Fibroblast of gingiva (primary cell): ENCODE measurements at regions not wholly inside any gene's neighbourhood (a gene's known extent, or its start where the extent isn't known, plus 50 kb on each side); places are given as distances from the start of the nearest gene placed in this dataset.
"Not testable (repeated sequence)": the region's sequence is repeated elsewhere in the genome, so short reads cannot be mapped to it uniquely, and the experiment has no call there.

Source experiments
- DNase-seq: peaks from one replicate; pipeline ENCODE4 v3.0.0-alpha.2; 2011; ENCODE audit warnings: low read depth

DNA sequence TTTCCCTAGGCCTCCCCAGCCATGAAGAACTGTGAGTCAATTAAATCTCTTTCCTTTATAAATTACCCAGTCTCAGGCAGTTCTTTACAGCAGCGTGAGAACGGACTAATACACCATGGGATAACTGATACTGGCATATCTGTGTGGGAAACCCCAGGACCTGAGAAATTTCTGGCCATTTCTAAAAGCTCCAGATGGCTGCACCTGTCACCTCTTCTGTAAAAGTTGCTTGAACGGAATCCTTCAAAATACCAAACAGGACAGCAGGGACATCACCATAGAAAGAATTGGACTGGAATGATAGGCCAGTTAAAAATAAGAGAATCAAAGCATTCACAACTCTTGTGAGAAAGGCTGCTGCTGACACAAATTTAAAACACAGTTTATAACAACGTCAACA lies 134.0 kb upstream of the FOXD4L5 start:
- not testable (repeated sequence) for DNase-seq

DNA sequence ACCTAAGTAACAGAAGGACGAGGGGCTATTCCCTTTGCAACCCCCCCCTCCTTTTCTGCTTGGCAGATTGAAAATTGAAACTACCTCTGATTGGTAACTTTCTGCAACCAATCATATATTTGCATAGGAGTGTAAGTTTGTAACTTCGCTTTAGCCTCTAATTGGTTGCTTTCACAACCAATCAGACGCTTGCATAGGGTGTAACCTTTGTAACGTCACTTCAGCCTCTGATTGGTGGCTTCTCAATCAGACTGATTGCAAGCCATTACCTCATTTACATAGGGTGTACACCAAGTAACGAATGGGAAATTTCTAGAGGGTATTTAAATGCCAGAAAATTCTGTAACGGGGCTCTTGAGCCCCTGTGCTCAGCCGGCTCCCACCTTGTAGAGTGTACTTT lies 131.9 kb upstream of the FOXD4L5 start:
- DNase-seq, result not testable (repeated sequence)

DNA sequence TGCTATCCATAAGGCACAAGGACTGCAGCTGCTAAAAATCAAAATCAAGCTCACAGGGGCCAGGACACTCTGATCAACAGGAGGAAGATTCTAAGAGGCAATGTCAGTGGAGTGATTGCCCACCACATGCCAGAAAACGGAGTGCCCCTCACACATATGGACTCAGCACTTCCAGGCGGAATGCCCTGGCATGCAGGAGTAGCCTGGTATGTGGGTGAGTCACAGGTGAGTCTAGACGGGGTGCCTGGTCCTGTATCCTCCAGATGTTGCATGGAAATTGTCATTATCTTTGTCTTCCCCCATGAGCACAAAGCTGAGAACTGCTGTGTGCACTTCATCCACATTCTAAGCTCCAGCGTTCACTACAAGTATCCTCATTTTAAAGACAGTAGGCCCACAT lies 129.2 kb upstream of the FOXD4L5 start:
- DNase-seq, result not testable (repeated sequence)

DNA sequence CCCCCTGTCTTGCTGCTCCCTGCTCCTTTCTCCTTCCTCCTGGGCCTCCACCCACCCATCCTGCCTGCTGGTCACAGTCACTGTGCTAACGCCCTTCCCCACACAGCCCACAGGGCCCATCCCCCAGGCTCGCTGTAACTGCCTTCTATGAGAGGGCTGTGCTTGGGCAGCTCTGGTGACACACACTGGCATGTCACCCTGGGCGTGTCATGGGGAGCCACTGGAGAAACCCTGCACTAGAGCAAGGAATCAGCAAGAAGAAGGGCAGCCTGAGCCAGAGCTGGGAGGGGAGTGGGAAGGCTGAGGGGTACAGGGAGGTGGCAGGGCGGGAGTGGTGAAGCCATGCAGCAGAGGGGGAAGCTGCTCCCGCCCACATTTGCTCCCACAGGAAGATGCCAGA lies 128.4 kb upstream of the FOXD4L5 start:
- not testable (repeated sequence) for DNase-seq

DNA sequence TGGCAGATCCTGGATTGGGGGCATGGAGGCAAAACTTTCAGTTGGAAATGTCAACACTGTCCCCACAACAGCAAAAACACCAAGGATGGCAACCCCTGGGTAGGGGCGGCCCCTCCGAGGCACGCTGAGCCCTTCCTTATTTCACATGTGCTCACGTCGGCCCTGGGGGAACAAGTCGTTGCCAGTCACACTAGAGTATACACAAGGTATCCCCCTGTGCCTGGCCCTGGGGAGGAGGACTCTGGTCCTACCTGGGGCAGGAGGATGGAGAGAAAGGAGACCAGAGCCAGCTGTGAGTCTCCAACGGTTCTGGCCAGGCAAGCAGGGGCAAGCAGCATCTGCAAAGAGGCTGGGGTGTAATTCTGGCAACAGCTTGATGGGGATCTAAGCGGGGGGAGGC lies 126.9 kb upstream of the FOXD4L5 start:
- DNase-seq, result no peak

DNA sequence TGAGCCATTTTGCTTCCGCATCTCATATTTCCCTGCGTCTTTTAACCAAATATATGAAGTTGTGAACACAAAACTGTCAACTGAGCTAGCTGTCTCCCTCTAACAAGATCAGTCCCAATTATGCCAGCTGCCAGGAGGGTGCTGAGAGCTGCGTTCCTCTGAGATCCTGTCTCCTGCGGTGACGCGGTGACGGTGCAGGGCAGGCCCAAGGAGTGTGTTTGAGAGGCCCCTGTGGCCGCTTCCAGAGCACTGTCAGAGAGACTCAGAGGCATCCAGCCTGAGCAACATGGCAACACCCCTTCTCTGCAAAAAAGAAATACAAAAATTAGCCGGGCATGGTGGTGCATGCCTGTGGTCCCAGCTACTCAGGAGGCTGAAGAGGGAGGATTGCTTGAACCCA lies 126.3 kb upstream of the FOXD4L5 start:
- DNase-seq, result no peak

DNA sequence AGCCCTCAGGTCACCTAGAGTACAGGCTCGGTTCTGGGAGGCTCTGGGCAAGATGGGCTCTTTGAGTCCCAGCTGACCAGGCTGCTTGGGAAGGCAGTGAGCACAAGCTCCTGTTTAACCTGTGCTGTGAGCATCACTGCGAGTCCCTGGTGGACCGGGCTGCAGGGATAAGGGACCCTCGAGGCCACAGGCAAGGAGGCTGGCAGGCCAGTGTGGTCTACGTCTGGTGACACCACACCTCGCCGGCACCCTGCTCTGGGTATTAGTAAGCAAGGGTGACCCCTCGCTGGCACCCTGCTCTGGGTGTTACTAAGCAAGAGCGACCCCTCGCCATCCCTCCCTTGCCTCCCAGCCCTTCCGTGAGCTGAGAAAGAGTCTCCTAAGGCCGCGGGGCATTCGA lies 125.9 kb upstream of the FOXD4L5 start:
- no peak for DNase-seq

DNA sequence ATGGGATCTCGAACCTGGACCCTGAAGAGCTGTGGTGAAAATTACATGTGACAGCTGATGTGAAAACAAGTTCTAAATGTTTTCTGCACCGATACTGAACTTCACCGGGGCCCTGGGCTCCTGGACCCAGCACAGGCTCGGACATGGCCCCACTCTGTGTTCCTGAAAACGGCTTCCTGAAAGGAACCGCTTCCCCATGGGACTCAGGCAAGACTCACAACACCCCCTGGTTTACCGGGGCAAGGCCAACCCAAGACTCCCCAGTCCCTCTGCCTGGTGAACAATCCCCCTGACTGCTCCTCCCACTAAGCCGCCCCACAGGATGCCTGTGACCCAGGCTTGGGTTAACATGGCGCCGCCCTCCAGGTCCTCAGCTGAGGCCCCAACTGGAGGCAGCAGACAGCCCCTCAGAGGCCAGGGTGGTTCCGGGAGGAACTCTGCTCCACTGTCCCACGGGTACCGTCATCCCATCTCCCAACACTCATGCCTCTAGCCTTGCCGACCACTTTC lies 124.5 kb upstream of the FOXD4L5 start:
- no peak for DNase-seq

DNA sequence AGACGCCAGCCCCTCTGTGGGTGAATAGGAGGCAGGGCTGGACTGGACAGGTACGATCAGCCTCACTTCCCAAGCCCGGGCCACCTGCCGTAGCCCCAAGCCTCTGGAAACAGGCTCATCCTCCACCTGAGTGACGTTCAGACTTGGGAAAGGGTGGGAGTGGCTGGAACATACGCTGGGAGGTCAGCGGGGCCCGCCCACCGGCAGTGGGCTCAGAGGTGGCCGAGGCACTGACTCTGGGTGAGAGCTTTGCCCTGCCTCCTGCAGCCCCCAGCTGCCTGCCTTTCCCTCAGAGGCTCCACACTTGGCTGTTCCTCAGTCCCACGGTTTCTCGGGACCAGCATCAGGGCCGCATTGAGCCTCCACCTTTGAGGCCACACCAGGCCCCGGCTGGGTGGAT lies 123.8 kb upstream of the FOXD4L5 start:
- DNase-seq, result not testable (repeated sequence)

DNA sequence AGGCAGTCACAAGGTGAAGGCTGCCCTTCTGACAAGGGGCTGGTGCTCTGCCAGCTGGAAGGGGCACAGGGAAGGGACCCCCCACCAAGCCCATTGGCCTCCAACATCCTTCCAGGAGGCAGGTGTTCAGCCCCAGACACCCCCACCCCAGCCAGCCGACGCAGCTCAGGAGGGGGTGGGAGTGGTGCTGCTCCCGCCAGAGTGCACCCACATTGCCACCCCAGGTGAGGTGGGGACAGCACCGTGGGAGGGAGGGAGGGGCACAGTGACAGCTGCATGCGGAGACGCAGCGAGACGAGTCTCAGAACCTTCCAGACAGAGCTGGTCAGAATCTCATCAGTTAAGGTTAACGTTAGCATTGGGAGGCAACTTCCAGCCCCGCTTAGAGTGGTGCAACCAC lies 121.6 kb upstream of the FOXD4L5 start:
- not testable (repeated sequence) for DNase-seq

DNA sequence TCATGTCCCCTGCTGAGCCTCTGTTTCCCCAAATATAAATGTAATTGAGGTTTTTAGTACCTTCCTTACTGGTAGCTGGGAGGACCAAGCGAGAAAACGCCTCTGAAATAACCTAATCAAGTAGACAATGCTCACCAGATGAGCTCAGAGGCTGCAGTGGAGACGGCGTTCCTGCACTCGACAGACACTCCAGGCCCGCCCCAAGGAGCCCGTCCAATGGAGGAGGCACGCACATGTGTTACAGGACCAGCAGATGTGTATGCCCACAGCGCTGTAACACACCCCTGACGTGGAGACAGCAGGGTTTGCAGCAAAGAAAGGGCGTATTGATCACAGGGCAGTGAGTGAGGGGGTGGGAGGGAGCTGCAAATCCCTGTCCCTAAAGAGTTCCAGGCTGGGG lies 120.8 kb upstream of the FOXD4L5 start:
- DNase-seq, result not testable (repeated sequence)

DNA sequence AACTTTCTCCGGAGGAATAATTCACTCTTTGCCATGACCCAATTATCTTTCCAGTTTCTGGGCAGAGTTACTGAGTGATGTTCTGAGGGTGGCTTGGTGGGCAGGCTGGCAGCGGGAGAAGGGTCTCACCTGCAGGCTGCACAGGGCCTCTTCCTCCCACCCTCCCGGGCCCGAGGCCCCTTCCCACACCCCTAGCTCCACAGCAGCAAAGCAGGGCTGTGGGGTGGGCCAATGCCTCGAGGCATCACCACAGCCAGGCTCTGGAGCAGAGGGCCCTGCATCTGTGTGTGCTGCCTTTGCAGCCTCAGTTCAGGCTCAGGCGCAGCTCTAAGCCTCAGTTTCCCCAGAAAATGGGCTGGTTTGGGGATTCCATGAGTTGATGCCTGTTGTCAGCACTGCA lies 120.2 kb upstream of the FOXD4L5 start:
- DNase-seq, result no peak

DNA sequence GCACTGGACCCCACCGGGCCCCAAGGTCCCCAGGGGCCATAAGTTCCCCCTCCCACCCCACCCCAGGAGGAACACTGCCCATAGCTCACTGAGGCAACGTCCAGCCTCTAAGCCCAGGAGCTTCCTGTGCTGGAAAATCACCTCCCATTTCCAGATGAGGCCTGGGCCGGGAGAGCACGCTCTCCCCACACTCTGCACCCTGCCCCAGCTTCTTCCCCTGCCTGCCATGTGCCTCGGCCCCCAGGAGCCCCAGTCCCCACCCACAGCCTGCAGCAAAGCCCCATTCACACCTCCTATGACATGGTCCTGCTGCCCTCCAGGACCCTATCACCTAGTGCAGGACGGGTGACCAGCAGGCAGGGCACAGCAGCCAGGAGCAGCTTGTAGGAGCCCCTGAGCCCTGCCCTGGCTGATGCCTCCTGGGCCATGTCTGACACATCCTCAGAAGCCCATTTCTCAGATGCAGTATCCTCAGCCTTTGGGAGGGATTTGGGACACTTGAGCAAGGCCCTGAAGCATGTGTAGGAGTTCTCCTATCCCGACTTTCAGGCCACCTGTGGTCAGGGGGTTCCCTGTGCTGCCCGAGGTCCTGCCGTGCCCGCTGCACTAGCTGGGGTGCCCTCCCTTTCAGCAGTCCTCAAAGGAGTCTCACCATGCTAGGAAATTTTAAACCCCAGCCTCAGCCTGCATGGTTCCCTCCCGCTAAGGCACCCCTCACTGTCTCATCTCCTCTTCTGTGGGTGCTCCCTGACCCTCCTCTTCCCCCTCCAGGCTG lies 119.4 kb upstream of the FOXD4L5 start:
- DNase-seq, result no peak

DNA sequence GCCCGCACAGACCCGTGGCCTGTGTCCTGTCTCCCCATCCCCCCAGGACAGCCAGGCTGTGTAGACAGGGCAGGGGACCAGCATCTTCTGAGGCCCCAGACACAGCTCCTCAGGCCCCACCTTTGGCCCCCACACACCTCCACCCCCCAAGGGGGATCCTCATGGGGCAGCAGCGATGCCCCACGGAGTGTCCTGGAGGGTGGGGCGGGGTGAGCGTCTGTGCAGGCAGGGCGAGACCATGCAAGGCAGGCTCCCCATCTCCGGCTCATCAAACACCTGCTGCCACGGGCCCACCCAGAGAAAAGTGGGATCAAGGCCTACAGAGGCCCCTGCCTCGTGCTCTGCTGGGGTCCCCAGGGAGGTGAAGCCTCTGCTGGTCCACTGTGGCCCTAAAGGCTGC lies 118.7 kb upstream of the FOXD4L5 start:
- no peak for DNase-seq

DNA sequence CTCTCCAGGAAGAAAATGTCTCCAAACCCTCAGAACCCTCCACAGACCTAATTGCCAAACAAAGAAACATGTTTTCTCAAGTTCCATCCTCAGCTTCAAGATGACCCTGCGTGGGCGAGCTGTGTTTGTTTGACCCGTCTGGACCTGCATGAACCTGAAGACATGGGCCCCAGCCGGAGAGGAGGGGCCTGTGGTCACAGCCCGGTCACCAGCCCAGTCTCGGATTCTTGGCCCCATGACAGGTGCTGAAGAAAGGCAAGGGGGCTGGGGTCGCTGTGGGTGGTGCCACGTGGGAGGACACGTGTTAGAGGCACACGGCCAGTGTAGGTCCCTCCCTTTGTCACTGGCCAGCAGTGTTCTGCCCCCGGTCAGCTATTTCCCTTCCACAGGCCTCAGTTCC lies 118.1 kb upstream of the FOXD4L5 start:
- not testable (repeated sequence) for DNase-seq

DNA sequence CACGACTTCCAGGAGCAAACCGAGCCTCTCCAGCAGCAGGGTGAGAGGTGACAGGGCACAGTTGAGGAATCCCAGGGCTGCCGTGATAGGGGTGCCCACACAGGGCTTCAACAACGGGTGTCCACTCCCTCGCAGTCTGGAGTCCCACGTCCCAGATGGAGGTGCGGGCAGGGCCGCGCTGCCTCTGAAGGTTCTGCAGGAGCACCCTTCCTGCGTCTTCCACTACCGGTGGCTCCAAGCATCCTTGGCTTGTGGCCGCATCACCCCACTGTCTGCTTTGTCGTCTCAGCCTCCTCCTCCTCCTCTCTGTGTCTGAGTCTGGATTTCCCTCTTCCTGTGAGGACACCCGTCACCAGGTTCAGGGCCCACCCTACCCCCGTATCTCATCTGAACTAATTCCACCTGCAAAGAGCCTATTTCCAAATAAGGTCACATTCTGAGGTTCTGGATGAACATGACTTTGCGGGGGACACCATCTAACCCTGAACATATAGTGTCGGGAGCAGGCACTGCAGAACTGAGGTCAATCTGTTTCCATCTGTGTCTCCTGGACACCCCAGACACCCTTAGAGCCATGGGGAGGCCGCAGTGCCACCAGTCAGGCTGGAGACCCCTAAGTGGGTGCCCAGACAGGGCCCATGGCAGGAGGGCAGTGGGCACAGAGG lies 117.3 kb upstream of the FOXD4L5 start:
- DNase-seq, result not testable (repeated sequence)

DNA sequence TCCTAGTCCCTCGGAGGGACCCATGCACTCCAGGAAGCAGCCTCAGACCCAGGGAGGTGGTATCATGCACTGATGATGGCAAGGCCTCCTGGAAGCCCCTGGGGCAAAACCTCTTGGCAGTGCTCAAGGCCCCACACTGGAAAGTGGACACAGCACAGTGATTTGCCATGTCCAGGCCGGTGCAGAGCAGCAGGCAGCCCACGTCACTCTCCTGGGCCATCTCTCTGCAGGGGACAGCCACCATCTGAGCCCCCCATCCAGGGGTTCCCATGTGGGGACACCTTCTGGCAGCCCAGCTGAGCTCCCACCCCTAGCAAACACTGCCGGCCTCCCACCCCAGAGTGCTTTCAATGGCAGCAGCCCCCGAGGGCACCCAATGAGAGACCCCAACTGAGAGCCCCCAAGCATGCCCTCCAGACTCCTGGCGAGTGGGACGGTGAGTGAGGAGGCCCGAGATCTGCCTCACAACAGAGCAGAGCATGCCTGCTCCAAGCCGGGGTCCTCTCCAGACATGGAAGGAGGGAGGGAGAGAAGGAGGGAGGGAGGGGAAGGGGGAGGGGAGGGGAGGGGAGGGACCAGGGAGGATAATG lies 116.5 kb upstream of the FOXD4L5 start:
- not testable (repeated sequence) for DNase-seq

DNA sequence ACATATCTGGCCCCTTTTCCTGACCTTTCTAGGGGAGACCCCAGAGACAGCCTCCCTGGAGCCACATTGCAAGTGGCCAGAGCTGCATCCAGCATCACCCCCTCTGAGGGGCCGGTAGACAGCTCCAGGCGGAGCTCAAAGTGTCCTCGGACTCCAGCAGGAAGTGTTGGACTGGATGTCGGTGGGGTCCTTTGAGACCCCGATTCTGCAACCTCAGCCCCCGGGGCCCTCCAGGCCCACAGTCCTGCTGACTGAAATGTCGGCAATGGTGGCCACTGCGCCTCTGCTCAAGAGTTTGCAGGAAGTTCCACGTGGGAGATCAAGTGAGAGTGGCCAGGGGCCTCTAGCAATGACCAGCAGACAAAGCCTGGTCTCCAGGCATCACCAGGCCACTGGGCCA lies 115.9 kb upstream of the FOXD4L5 start:
- no peak for DNase-seq

DNA sequence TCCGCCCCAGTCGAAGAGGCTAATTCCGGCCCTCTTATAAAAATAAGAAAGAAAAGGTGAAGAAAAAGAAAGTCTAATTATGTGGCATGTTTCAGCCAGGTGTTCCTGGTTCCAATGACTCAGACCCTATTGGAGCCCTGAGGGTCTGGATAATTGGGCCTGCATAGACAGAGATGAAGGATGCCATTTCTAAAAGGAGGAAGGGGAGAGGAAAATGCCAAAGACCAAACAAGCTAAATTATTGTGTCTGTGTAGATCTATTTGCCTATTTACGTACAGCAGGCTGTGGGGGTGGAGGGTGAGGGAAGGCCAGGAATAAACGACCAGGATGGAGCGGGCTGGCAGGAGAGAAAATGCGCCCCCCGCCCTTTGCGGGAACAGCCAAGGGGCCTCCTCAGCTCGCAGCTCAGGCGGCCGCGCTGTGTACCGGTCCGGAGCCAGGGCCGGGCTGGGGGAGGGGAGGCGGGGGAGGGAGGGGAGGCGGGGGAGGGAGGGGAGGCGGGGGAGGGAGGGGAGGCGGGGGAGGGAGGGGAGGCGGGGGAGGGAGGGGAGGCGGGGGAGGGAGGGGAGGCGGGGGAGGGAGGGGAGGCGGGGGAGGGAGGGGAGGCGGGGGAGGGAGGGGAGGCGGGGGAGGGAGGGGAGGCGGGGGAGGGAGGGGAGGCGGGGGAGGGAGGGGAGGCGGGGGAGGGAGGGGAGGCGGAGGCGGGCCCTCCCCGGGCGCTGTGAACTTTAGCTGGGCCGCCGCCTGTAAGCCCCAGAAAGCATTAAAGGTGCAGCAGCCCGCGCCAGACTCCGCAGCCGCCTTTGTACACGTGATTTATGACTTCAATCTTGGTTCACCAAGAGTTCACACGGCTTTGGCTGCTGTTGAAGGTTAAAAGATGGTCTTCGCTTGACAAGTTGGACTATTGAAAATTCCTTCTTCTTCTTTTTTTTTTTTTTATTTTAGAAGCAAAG lies 113.0 kb upstream of the FOXD4L5 start:
- not testable (repeated sequence) for DNase-seq

DNA sequence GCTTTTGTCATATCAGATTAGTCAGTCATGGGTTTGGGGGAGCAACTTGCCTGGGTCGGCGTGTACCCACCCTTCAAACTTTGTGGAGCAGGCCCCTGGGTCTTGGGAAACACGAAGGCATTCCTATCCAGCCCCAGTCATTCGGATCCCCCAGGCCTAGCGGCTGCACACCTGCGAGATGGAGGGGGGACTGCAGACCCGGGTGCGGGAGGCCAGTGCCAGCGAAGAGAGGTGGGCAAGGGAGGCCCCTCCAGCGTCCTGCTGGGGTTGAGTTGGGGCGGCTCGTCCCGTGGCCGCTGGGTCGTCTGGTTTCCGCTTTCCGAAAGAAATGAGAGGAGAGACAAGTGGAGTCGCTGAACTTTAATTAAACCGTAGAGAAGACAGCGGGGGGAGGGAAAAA lies 112.2 kb upstream of the FOXD4L5 start:
- DNase-seq, result not testable (repeated sequence)

DNA sequence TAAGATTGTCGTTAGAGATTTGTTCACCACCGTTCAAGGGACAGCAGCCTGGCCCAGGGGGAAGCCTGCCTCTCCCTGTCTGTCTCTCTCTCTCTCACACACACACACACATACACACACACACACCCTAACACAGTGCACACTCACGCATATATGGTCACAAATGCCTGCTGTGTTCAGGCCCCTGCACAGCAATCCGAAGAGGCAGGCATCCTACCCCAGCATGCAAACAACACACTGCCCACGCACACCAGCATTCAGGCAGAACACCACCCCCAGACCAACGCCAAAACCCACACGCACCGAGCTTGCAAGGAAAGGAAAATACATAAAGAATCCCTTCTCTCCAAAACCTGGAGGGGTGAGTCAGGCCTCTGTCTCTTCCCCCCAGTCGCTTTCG lies 111.6 kb upstream of the FOXD4L5 start:
- not testable (repeated sequence) for DNase-seq

DNA sequence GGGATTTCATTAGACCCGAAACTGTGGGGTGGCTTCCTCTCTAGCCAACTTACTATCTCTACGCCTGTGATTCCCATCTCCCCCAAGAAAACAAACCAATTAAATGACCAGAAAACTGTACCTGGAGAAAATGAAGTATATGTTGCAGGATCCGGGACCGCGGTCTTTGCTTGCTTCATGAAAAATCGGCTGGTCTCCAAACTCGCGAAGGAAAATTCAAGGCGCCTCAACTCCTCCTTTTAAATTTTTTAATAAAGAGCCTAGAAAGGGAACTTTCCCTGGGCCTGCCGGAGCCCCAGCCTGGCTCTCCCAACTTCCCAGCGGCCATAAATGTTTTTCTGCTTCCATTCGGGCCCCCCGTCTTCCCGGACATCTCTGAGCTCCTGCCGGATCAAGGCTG lies 110.8 kb upstream of the FOXD4L5 start:
- DNase-seq, result not testable (repeated sequence)
